ENCODE measurements at regions not wholly inside any gene's neighbourhood (a gene's known extent, or its start where the extent isn't known, plus 50 kb on each side); places are given as distances from the start of the nearest gene placed in this dataset.

DNA sequence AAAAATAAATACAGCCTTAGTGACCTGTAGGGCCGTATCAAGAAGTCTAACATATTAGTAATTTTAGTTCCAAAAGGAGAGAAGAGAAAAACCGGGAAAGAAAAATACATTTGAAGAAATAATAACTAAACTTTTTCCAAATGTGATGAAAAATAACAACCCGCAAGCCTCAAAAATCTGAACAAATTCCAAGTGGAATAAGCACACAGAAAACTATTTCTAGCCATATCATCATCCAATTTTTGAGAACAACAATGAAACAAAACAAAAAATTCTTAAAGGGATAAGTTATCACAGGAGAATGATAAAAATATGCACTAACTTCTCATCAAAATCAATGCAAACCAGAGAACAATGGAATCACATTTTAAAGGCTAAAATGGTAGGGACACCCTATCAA, 198.1 kb upstream of the PLXNC1 start:
- Histone ChIP-seq H3K9me2 (replicated peaks; ENCODE audit: insufficient read depth) (no peaks in the 10 kb centered on the region), H4K20me1 (ENCODE audit: insufficient read depth, poor library complexity, severe bottlenecking) (no peaks in the 10 kb centered on the region), H3K4me3 (no peak overlapping the region), H3K9me3 (ENCODE audit: low read depth) (no peaks in the 10 kb centered on the region), H3K4me2 (no peak overlapping the region), H3K27me3 (no peaks in the 10 kb centered on the region), H3K36me3 (replicated peaks; ENCODE audit: insufficient read depth, low read depth) (no peaks in the 10 kb centered on the region), H3K79me2 (no peaks in the 10 kb centered on the region), H3K4me1 (ENCODE audit: insufficient read depth) (no peaks in the 10 kb centered on the region), H2AFZ (no peak overlapping the region), H3K27ac (no peak overlapping the region)
- 91% methylated on average over 3 of the region's 3 CpGs for WGBS (ENCODE audit: low lambda C conversion rate, missing lambda C conversion rate)
- TF ChIP-seq, protein P1, sequence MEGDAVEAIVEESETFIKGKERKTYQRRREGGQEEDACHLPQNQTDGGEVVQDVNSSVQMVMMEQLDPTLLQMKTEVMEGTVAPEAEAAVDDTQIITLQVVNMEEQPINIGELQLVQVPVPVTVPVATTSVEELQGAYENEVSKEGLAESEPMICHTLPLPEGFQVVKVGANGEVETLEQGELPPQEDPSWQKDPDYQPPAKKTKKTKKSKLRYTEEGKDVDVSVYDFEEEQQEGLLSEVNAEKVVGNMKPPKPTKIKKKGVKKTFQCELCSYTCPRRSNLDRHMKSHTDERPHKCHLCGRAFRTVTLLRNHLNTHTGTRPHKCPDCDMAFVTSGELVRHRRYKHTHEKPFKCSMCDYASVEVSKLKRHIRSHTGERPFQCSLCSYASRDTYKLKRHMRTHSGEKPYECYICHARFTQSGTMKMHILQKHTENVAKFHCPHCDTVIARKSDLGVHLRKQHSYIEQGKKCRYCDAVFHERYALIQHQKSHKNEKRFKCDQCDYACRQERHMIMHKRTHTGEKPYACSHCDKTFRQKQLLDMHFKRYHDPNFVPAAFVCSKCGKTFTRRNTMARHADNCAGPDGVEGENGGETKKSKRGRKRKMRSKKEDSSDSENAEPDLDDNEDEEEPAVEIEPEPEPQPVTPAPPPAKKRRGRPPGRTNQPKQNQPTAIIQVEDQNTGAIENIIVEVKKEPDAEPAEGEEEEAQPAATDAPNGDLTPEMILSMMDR (IDR thresholded peaks at IDR 0.05; ENCODE audit: poor library complexity) = no peak
- TF ChIP-seq EZH2 (IDR thresholded peaks at IDR 0.05; ENCODE audit: borderline replicate concordance) = no peak
- no peak for TF ChIP-seq EZH2phosphoT487 (IDR thresholded peaks at IDR 0.05; ENCODE audit: low read depth, severe bottlenecking, unreplicated experiment)
- no peak for DNase-seq (ENCODE audit: low spot score)

DNA sequence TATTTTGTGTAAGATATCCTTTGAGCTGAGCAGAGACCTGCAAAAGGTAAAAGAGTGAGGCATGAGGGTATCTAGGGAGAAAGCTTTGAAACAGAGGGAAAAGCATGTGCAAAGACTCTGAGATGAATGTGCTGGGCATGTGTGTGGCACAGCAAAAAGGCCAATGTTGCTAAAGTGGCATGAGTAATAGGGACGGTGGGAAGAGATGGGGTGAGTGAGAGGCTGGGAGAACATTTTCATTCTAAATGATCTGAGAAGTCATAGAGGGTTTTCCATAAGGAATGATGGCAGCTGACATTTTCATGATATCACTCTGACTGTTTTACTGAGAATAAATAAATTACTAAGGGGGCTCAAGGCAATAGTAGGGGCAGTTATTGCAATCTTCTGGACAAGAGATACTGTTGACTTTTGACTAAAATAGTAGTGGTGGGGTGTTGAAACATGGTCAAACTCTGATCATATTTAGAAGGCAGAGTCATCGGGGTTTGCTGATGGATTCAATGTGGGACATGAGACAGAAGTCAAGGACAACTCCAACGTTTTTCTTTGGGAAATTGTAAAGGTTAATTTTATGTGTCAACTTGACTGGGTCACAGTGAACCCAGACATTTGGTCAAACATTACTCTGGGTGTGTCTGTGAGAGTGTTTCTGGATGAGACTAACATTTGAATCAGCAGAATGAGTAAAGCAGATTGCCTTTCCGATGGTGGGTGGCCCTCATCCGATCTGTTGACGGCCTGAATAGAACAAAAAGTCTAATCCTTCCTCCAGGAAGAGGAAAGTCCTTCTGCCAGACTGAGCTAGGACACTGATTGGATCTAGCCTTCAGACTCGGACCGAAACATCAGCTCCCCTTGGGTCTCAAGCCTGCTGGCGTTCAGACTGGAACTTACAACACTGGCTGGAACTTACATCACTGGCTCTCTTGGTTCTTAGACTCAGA, 193.9 kb upstream of the PLXNC1 start:
- no peaks in the 10 kb centered on the region for H3K27me3 ChIP-seq
- no peaks in the 10 kb centered on the region for H3K9me3 ChIP-seq (ENCODE audit: low read depth)
- no peaks in the 10 kb centered on the region for H3K9me2 ChIP-seq (replicated peaks; ENCODE audit: insufficient read depth)
- no peaks in the 10 kb centered on the region for H3K79me2 ChIP-seq
- no peak overlapping the region for H3K27ac ChIP-seq
- no peak overlapping the region for H3K4me3 ChIP-seq
- H3K4me1 ChIP-seq (ENCODE audit: insufficient read depth) = no peaks in the 10 kb centered on the region
- no peak for TF ChIP-seq EZH2 (IDR thresholded peaks at IDR 0.05; ENCODE audit: borderline replicate concordance)
- no peak for TF ChIP-seq EZH2phosphoT487 (IDR thresholded peaks at IDR 0.05; ENCODE audit: low read depth, severe bottlenecking, unreplicated experiment)
- TF ChIP-seq, protein P1 (IDR thresholded peaks at IDR 0.05; ENCODE audit: poor library complexity) = no peak
- H2AFZ ChIP-seq = no peak overlapping the region
- H4K20me1 ChIP-seq (ENCODE audit: insufficient read depth, poor library complexity, severe bottlenecking) = no peaks in the 10 kb centered on the region
- no peak overlapping the region for H3K4me2 ChIP-seq
- WGBS (ENCODE audit: low lambda C conversion rate, missing lambda C conversion rate) = 87% methylated on average over 9 of the region's 9 CpGs
- no peaks in the 10 kb centered on the region for H3K36me3 ChIP-seq (replicated peaks; ENCODE audit: insufficient read depth, low read depth)
- DNase-seq (ENCODE audit: low spot score) = no peak

DNA sequence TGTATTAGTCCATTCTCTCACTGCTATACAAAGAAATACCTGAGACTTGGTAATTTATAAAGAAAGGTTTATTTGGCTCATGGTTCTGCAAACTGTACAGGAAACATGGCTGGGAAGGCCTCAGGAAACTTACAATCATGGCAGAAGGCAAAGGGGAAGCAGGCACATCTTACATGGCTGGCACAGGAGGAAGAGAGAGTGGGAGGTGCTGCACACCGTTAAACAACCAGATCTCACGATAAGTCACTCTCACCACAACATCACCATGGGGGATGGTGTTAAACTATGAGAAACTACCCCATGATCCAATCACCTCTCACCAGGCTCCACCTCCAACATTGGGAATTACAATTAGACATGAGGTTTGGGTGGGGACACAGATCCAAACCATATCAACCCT, 191.8 kb upstream of the PLXNC1 start:
- Histone ChIP-seq H3K4me3 (no peak overlapping the region), H3K4me1 (ENCODE audit: insufficient read depth) (no peaks in the 10 kb centered on the region), H3K27ac (no peak overlapping the region), H2AFZ (no peak overlapping the region), H3K79me2 (no peaks in the 10 kb centered on the region), H3K9me2 (replicated peaks; ENCODE audit: insufficient read depth) (no peaks in the 10 kb centered on the region), H3K9me3 (ENCODE audit: low read depth) (no peaks in the 10 kb centered on the region), H4K20me1 (ENCODE audit: insufficient read depth, poor library complexity, severe bottlenecking) (no peaks in the 10 kb centered on the region), H3K36me3 (replicated peaks; ENCODE audit: insufficient read depth, low read depth) (no peaks in the 10 kb centered on the region), H3K27me3 (no peaks in the 10 kb centered on the region), H3K4me2 (no peak overlapping the region)
- WGBS (ENCODE audit: low lambda C conversion rate, missing lambda C conversion rate) = 97% methylated on average over 2 of the region's 2 CpGs
- DNase-seq (ENCODE audit: low spot score) = no peak
- no peak for TF ChIP-seq EZH2phosphoT487 (IDR thresholded peaks at IDR 0.05; ENCODE audit: low read depth, severe bottlenecking, unreplicated experiment)
- no peak for TF ChIP-seq EZH2 (IDR thresholded peaks at IDR 0.05; ENCODE audit: borderline replicate concordance)
- TF ChIP-seq, protein P1 (IDR thresholded peaks at IDR 0.05; ENCODE audit: poor library complexity) = no peak

All from hepatocyte (in vitro differentiated cells).